Naive thymus-derived CD8-positive, alpha-beta T cell (primary cell): ENCODE measurements at regions not wholly inside any gene's neighbourhood (a gene's known extent, or its start where the extent isn't known, plus 50 kb on each side); places are given as distances from the start of the nearest gene placed in this dataset.
"Not testable (repeated sequence)": the region's sequence is repeated elsewhere in the genome, so short reads cannot be mapped to it uniquely, and the experiment has no call there.

ENCODE experiments used
- ATAC-seq, 2 donors: fragments of 150-1000 bp; cut with Tn5 transposase in 1 of 2; sonication (Bioruptor Pico), chemical (Tn5 transposase) in 1 of 2; 1 replicate in 1 of 2; 2 replicates in 1 of 2; pipeline ENCODE4 v1.10.0; 2021; ENCODE audit warnings: mild to moderate bottlenecking in 2 of 2, moderate library complexity in 2 of 2
- POLR2A ChIA-PET: fragments of 350-600 bp; sonication (Branson Sonifier 250); formaldehyde crosslinking; loops from one replicate; lab custom pipeline; 2021; ENCODE audit warnings: antibody characterized with exemption; lab: Charles Lee
- DNase-seq, 10 donors: peaks; one replicate each; pipeline versions ENCODE4 v3.0.0 to v3.0.0-alpha.2; 2020 to 2022
- H3K27ac Mint-ChIP-seq, 10 donors: one replicate each; pipeline ENCODE4 v1.8.0; 2020 to 2022; ENCODE audit warnings: mild to moderate bottlenecking in 10 of 10, mixed read lengths in 10 of 10, moderate library complexity in 4 of 10, inconsistent platforms in 1 of 10
- H3K27me3 Mint-ChIP-seq, 5 donors: one replicate each; pipeline ENCODE4 v1.8.0; 2021 to 2022; ENCODE audit warnings: mixed read lengths in 5 of 5
- H3K36me3 Mint-ChIP-seq, 3 donors: one replicate each; pipeline ENCODE4 v1.8.0; 2020 to 2022; ENCODE audit warnings: mixed read lengths in 3 of 3, mild to moderate bottlenecking in 2 of 3, inconsistent platforms in 1 of 3
- H3K4me1 Mint-ChIP-seq, 4 donors: one replicate each; pipeline ENCODE4 v1.8.0; 2021 to 2022; ENCODE audit warnings: mixed read lengths in 4 of 4
- H3K4me3 Mint-ChIP-seq, 10 donors: one replicate each; pipeline ENCODE4 v1.8.0; 2020 to 2022; ENCODE audit warnings: mild to moderate bottlenecking in 10 of 10, mixed read lengths in 10 of 10, moderate library complexity in 6 of 10, inconsistent platforms in 1 of 10
- H3K9me3 Mint-ChIP-seq, 9 donors: one replicate each; pipeline ENCODE4 v1.8.0; 2020 to 2022; ENCODE audit warnings: mixed read lengths in 9 of 9, mild to moderate bottlenecking in 3 of 9, inconsistent platforms in 1 of 9, moderate library complexity in 1 of 9

DNA sequence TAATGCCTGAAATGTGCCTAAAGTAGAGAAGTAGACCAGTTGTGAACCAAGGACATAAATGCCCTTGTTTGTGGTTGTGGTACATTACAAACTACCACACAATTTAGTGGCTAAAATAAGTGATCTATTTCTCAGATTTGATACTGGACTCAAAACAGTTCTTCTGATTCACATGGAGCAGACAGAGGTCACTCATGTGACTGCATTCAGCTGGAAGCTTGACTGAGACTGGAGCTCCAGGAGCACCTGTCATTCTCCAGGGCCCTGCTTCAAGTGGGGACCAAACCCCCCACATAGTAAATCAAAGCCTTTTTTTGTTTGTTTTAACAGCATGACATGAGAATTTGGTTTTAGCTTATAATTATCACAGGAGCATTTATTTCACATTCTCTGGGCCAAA, 301.2 kb downstream of the OXSM start:
- peaks cover 0 to 2% (median 0%) of the 10 kb centered on the region in 5 donors for H3K27me3 Mint-ChIP-seq

DNA sequence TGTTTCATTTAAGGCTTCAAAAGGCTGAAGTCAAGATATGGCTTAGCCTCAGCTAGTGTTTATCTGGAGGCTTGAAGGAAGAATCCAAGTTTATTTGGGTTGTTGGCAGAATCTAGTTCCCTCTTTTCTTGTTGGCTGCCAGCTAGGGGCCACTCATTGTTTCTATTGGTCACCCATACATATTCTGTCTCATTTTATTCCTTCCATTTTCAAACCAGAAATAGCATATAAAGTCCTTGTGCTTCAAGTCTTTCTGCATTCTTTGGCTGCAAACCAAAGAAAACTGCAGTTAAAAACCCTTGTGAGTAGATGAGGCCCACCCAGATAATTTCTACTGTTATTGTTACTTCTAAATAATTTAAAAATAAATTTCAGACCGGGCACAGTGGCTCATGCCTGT, 301.7 kb downstream of the OXSM start:
- ATAC-seq (no peak), DNase-seq (no peak)
- no peak overlapping the region for H3K27ac Mint-ChIP-seq
- peaks cover 0 to 2% (median 0%) of the 10 kb centered on the region in 5 donors for H3K27me3 Mint-ChIP-seq
- POLR2A ChIA-PET = no interaction called here
- no peaks in the 10 kb centered on the region for H3K4me1 Mint-ChIP-seq
- peaks cover 0 to 18% (median 2%) of the 10 kb centered on the region in 3 donors for H3K36me3 Mint-ChIP-seq
- H3K9me3 Mint-ChIP-seq = peaks cover under 1 to 59% (median 29%) of the 10 kb centered on the region in 9 donors
- no peak overlapping the region for H3K4me3 Mint-ChIP-seq

More for the DNA sequence above, 301.2 kb downstream of the OXSM start:
- peaks cover 0 to 19% (median 2%) of the 10 kb centered on the region in 3 donors for H3K36me3 Mint-ChIP-seq
- DNase-seq (no peak), ATAC-seq (no peak)
- no peak overlapping the region for H3K4me3 Mint-ChIP-seq
- H3K4me1 Mint-ChIP-seq = no peaks in the 10 kb centered on the region
- H3K9me3 Mint-ChIP-seq = peaks cover 0 to 58% (median 30%) of the 10 kb centered on the region in 9 donors
- H3K27ac Mint-ChIP-seq = no peak overlapping the region
- POLR2A ChIA-PET = no interaction called here

DNA sequence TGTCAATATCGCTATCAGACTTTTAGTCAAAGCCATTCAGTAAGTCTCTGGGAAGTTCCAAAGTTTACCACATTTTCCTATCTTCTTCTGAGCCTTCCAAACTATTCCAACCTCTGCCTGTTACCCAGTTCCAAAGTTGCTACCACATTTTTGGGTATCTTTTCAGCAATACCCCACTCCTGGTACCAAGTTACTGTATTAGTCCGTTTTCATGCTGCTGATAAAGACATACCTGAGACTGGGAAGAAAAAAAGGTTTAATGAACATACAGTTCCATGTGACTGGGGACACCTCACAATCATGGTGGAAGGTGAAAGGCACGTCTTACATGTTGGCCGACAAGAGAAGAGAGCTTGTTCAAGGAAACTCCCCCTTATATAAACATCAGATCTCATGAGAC, 307.2 kb downstream of the OXSM start:
- H3K27me3 Mint-ChIP-seq, H3K4me3 Mint-ChIP-seq, ATAC-seq, POLR2A ChIA-PET, H3K27ac Mint-ChIP-seq, DNase-seq, H3K4me1 Mint-ChIP-seq: not testable (repeated sequence)
- peaks cover 0 to 23% (median 0%) of the 10 kb centered on the region in 3 donors for H3K36me3 Mint-ChIP-seq
- peaks cover 11 to 60% (median 33%) of the 10 kb centered on the region in 9 donors for H3K9me3 Mint-ChIP-seq

GRCh38 chr3:26099692-26100091, 309.8 kb downstream of the OXSM start:
- DNase-seq (no peak), ATAC-seq (no peak)
- H3K9me3 Mint-ChIP-seq = peaks cover 9 to 44% (median 27%) of the 10 kb centered on the region in 9 donors
- POLR2A ChIA-PET = no interaction called here
- no peak overlapping the region for H3K27ac Mint-ChIP-seq
- H3K4me3 Mint-ChIP-seq = no peak overlapping the region
- peaks cover 0 to 23% (median 0%) of the 10 kb centered on the region in 3 donors for H3K36me3 Mint-ChIP-seq
- no peaks in the 10 kb centered on the region for H3K27me3 Mint-ChIP-seq
- H3K4me1 Mint-ChIP-seq = no peaks in the 10 kb centered on the region

DNA sequence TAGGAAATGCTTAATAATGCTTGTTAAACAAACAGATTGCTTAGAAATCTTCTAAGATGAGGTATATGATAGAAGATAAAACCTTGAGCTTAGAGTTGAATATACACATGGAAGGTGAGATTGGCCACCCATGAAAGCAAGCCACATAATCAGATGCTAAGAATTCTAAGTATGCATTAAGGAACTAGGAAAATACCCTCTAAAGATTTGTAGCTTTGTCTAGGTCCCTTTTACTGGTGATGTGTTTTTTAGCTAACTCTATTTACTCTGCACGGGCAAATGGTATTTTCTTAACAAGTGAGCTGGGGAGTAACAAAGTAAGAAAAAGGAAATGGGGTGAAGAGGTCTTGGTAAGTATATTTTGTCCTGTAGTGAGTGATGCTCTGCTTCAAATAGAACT, 310.3 kb downstream of the OXSM start:
- H3K36me3 Mint-ChIP-seq = peaks cover 0 to 23% (median 0%) of the 10 kb centered on the region in 3 donors
- no peak overlapping the region for H3K4me3 Mint-ChIP-seq
- DNase-seq (no peak), ATAC-seq (no peak)
- POLR2A ChIA-PET = no interaction called here
- H3K27me3 Mint-ChIP-seq = no peaks in the 10 kb centered on the region
- H3K4me1 Mint-ChIP-seq = peaks cover 0 to 4% (median 0%) of the 10 kb centered on the region in 4 donors
- no peak overlapping the region for H3K27ac Mint-ChIP-seq
- H3K9me3 Mint-ChIP-seq = peaks cover 7 to 43% (median 27%) of the 10 kb centered on the region in 9 donors

DNA sequence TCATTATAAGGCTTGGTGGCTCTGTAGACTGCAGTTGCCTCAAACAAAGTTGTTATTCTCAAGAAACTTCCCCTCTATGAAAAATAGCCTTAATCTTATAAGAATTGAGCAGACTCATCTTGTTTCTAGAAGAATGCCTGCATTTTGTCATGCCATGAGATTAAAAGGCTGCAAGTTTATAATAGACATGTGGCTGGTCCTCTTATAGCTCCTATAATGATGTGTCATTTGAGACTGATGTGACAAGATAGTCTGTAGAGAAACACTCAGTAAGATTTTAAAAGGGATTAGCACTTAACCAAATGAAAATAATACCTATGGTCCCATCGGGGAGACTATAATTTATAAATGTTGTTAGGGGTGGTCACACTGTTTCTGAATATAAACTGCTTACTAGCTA, 312.5 kb downstream of the OXSM start:
- no peak for DNase-seq
- H3K4me3 Mint-ChIP-seq = no peak overlapping the region
- peaks cover 0 to 10% (median 0%) of the 10 kb centered on the region in 4 donors for H3K4me1 Mint-ChIP-seq
- peaks cover 3 to 32% (median 10%) of the 10 kb centered on the region in 9 donors for H3K9me3 Mint-ChIP-seq
- H3K27ac Mint-ChIP-seq = no peak overlapping the region
- POLR2A ChIA-PET = no interaction called here
- no peaks in the 10 kb centered on the region for H3K27me3 Mint-ChIP-seq
- peaks cover 0 to 14% (median 0%) of the 10 kb centered on the region in 3 donors for H3K36me3 Mint-ChIP-seq
- no peak for ATAC-seq

GRCh38 chr3:26104851-26105251, 315.0 kb downstream of the OXSM start:
- no peak for ATAC-seq
- peaks cover 0 to 10% (median 0%) of the 10 kb centered on the region in 4 donors for H3K4me1 Mint-ChIP-seq
- no peak overlapping the region for H3K4me3 Mint-ChIP-seq
- no peak for DNase-seq
- no peak overlapping the region for H3K27ac Mint-ChIP-seq
- H3K27me3 Mint-ChIP-seq = no peaks in the 10 kb centered on the region
- POLR2A ChIA-PET = no interaction called here
- H3K9me3 Mint-ChIP-seq = peaks cover 0 to 18% (median 6%) of the 10 kb centered on the region in 9 donors
- peaks cover 0 to 5% (median 0%) of the 10 kb centered on the region in 3 donors for H3K36me3 Mint-ChIP-seq

GRCh38 chr3:26105261-26105660, 315.4 kb downstream of the OXSM start:
- ATAC-seq = no peak
- Mint-ChIP-seq H3K36me3 (peaks cover 0 to 5% (median 0%) of the 10 kb centered on the region in 3 donors), H3K4me3 (no peak overlapping the region), H3K27ac (no peak overlapping the region), H3K4me1 (peaks cover 0 to 10% (median 0%) of the 10 kb centered on the region in 4 donors), H3K27me3 (no peaks in the 10 kb centered on the region), H3K9me3 (peaks cover 0 to 17% (median 6%) of the 10 kb centered on the region in 9 donors)
- no peak for DNase-seq
- POLR2A ChIA-PET = no interaction called here

DNA sequence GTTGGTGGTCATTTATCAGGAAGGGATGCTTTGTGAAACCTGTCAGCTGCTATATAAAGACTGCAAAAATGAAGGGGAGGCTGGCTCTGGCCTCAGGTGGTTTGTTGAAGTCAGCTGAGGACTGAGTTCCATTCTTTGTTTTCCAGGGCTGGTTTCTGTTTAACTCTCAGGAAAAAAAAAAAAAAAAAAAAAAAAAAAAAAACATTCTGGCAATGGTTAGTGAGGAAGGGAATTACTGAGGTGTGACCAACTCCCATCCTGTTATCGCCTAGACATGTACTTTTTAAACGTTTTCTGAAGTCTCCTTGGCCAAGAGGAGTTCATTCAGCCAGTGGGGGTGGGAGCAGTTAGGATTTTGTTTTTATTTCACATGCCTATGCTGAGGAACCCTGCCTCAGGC, 316.3 kb downstream of the OXSM start:
- no peak overlapping the region for H3K4me3 Mint-ChIP-seq
- peaks cover 0 to 3% (median 0%) of the 10 kb centered on the region in 3 donors for H3K36me3 Mint-ChIP-seq
- POLR2A ChIA-PET = no interaction called here
- DNase-seq (no peak), ATAC-seq (no peak)
- H3K9me3 Mint-ChIP-seq = peaks cover 0 to 9% (median 5%) of the 10 kb centered on the region in 9 donors
- H3K4me1 Mint-ChIP-seq = peaks cover 0 to 10% (median 0%) of the 10 kb centered on the region in 4 donors
- no peaks in the 10 kb centered on the region for H3K27me3 Mint-ChIP-seq
- H3K27ac Mint-ChIP-seq = no peak overlapping the region

DNA sequence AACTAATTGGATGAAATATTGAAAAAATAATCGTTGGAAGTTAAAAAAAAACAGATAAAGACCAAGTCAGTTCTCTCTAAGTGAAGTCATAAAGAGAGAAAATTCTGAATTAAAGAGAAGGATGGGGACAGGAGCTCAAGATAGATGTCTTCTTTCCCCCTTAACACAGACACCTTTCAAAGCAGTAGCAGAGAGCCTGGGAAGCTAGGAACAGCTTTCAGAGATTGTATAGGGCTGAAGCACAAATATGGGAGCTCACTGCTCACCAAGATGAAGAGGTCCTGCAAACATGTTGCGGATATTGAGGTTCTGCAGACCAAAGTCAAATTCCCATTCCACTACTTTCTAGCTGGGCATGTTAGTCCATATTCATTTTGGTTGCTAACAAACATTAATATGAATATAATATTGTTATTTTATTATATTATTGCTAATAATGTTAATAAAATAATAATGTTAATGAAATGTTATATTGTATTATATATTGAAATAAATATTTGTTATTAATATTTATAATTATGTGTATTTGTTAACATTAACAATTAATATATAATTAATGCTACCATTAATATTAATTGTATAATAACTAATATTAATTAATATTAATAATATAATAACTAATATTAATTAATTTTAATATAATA, 319.1 kb downstream of the OXSM start:
- Mint-ChIP-seq H3K9me3 (peaks cover 0 to 5% (median 0%) of the 10 kb centered on the region in 9 donors), H3K4me3 (no peak overlapping the region), H3K4me1 (peaks cover 0 to 10% (median 0%) of the 10 kb centered on the region in 4 donors), H3K27ac (no peak overlapping the region), H3K27me3 (no peaks in the 10 kb centered on the region), H3K36me3 (no peaks in the 10 kb centered on the region)
- ATAC-seq = no peak
- POLR2A ChIA-PET = no interaction called here
- DNase-seq = no peak

DNA sequence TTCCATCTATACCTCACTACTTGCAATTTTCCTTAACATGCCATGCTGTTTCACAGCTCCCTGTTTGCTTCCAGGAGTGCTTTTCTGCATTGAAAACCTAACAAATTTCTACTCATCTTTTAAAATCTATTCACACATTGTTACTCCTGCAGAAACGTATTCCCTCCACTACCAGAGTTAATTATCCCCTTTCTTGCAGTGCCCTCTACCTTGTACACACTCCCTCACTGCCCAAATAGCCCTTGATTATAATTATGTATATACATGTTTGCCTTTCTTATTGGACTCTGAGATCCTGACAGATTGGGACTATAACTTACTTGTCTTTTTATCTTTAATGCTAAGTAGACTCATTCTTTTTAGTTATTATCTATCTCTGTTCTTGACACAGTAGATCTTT, 325.0 kb downstream of the OXSM start:
- Mint-ChIP-seq H3K4me3 (no peak overlapping the region), H3K4me1 (peaks cover 0 to 1% (median 0%) of the 10 kb centered on the region in 4 donors), H3K36me3 (peaks cover 0 to 4% (median 0%) of the 10 kb centered on the region in 3 donors), H3K27ac (no peak overlapping the region), H3K9me3 (peaks cover 0 to 9% (median 2%) of the 10 kb centered on the region in 9 donors), H3K27me3 (peaks cover 0 to 2% (median 0%) of the 10 kb centered on the region in 5 donors)
- DNase-seq (no peak), ATAC-seq (no peak)
- POLR2A ChIA-PET = no interaction called here

DNA sequence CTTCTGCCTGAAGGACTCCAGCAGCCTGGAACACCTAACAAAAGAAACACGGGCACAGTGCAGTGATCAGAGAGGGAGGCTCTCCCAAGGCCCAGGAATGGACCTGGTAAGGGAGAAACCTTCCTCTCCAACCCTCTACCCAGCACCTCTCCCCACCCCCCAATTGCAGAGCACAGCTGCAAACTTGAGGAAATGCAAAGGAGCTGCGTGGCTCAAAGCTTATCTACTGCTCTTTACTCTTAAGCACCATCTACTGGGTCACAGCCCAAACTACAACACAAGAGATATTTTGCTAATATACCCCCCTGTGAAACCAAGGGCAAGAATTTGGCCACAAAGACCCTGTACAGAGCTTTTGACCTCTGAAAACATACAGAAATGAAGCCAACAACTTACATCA, 328.3 kb downstream of the OXSM start:
- Mint-ChIP-seq H3K27ac (no peak overlapping the region), H3K4me3 (no peak overlapping the region), H3K4me1 (peaks cover 0 to 1% (median 0%) of the 10 kb centered on the region in 4 donors), H3K9me3 (peaks cover 0 to 13% (median 4%) of the 10 kb centered on the region in 9 donors), H3K27me3 (peaks cover 0 to 2% (median 0%) of the 10 kb centered on the region in 5 donors), H3K36me3 (peaks cover 0 to 4% (median 0%) of the 10 kb centered on the region in 3 donors)
- ATAC-seq = no peak
- POLR2A ChIA-PET = no interaction called here
- DNase-seq = no peak

- no peak overlapping the region for H3K27ac Mint-ChIP-seq
- H3K4me3 Mint-ChIP-seq = no peak overlapping the region
- peaks cover 0 to 3% (median 0%) of the 10 kb centered on the region in 5 donors for H3K27me3 Mint-ChIP-seq
- no peaks in the 10 kb centered on the region for H3K36me3 Mint-ChIP-seq
- no peaks in the 10 kb centered on the region for H3K4me1 Mint-ChIP-seq
- DNase-seq = no peak
- ATAC-seq = no peak
- POLR2A ChIA-PET = no interaction called here
- peaks cover 0 to 15% (median 4%) of the 10 kb centered on the region in 9 donors for H3K9me3 Mint-ChIP-seq
Measured at GRCh38 chr3:26132942-26133341, 343.1 kb downstream of the OXSM start.
